Muscle of leg (tissue), 3 donors: ENCODE measurements at regions not wholly inside any gene's neighbourhood (a gene's known extent, or its start where the extent isn't known, plus 50 kb on each side); places are given as distances from the start of the nearest gene placed in this dataset.
"Not testable (repeated sequence)": the region's sequence is repeated elsewhere in the genome, so short reads cannot be mapped to it uniquely, and the experiment has no call there.

Experiments
- DNase-seq: peaks from one replicate; pipeline ENCODE4 v3.0.0; 2013
- H3K27ac ChIP-seq: one replicate; pipeline ENCODE4 v1.5.1; 2013; ENCODE audit warnings: mild to moderate bottlenecking, low read length, control low read depth
- H3K27me3 ChIP-seq: one replicate; pipeline ENCODE4 v1.6.1; 2013; ENCODE audit warnings: low read length; ENCODE audit not compliant: control insufficient read depth, insufficient read depth
- H3K36me3 ChIP-seq: one replicate; pipeline ENCODE4 v1.6.1; 2013; ENCODE audit warnings: low read length; ENCODE audit not compliant: control insufficient read depth, insufficient read depth
- H3K4me1 ChIP-seq: one replicate; pipeline ENCODE4 v1.6.1; 2013; ENCODE audit warnings: low read length; ENCODE audit not compliant: control insufficient read depth, insufficient read depth
- H3K4me3 ChIP-seq: one replicate; pipeline ENCODE4 v1.5.1; 2013; ENCODE audit warnings: low read length, control low read depth
- H3K9me3 ChIP-seq: replicated peaks from 2 replicates; pipeline ENCODE4 v1.6.1; 2013; ENCODE audit warnings: low read depth, low read length; ENCODE audit not compliant: control insufficient read depth
- WGBS: methylation state at CpG from one replicate; pipeline ENCODE4 v1.1.5; 2013; ENCODE audit warnings: missing lambda C conversion rate; ENCODE audit not compliant: insufficient coverage; 5-methylcytosine and 5-hydroxymethylcytosine counted together

- H3K27me3 ChIP-seq = no peaks in the 10 kb centered on the region
- no peak for DNase-seq
- no peaks in the 10 kb centered on the region for H3K36me3 ChIP-seq
- no peak overlapping the region for H3K4me3 ChIP-seq
- peaks cover 3% of the 10 kb centered on the region for H3K9me3 ChIP-seq
- H3K4me1 ChIP-seq = no peaks in the 10 kb centered on the region
- H3K27ac ChIP-seq = no peak overlapping the region
- WGBS = 80% methylated on average over 1 of the region's 5 CpGs
These were observed 715.0 kb downstream of the TFAP2A start for GRCh38 chr6:9699888-9700287.

- H3K27ac ChIP-seq = no peak overlapping the region
- H3K4me3 ChIP-seq = no peak overlapping the region
- DNase-seq = no peak
- no peaks in the 10 kb centered on the region for H3K27me3 ChIP-seq
- H3K36me3 ChIP-seq = no peaks in the 10 kb centered on the region
- WGBS = 78% methylated on average over 6 of the region's 7 CpGs
- no peaks in the 10 kb centered on the region for H3K4me1 ChIP-seq
- H3K9me3 ChIP-seq = peaks cover 3% of the 10 kb centered on the region
These were observed 717.5 kb downstream of the TFAP2A start for GRCh38 chr6:9697263-9697931.

- Histone ChIP-seq H3K27ac (no peak overlapping the region), H3K4me1 (no peaks in the 10 kb centered on the region), H3K27me3 (no peaks in the 10 kb centered on the region), H3K9me3 (no peaks in the 10 kb centered on the region), H3K36me3 (no peaks in the 10 kb centered on the region), H3K4me3 (no peak overlapping the region)
- no peak for DNase-seq
These were observed 724.5 kb downstream of the TFAP2A start for GRCh38 chr6:9690388-9690787.

- not testable (repeated sequence) for H3K9me3 ChIP-seq, H3K4me1 ChIP-seq, DNase-seq, H3K27ac ChIP-seq, H3K36me3 ChIP-seq, H3K4me3 ChIP-seq, H3K27me3 ChIP-seq
- WGBS = 96% methylated on average over 4 of the region's 6 CpGs
These were observed 734.1 kb downstream of the TFAP2A start for GRCh38 chr6:9680727-9681126.

- Histone ChIP-seq H3K9me3 (no peaks in the 10 kb centered on the region), H3K4me1 (no peaks in the 10 kb centered on the region)
- WGBS = no CpG with 5 or more reads among the region's 1 CpG
These were observed 739.8 kb downstream of the TFAP2A start for GRCh38 chr6:9675122-9675521.

DNA sequence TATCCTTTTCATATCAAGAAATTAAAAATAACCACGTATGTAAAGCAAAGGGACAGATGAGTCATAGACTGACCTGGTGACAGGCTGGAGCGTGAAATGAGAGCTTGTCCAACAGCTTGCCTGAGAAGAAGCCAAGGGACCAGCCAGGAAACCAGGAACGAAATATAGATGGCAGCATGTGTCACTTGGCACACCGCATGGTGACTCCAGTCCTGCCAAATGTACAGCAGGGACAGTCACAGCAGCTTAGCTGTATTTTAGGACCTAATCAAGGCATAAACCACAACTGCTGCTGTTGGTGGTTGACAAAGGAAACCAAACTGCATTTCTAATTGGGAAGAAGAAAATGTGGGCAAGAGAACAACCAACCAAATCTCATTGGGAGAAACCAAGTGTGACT, 755.0 kb downstream of the TFAP2A start:
- Histone ChIP-seq H3K4me1 (no peaks in the 10 kb centered on the region), H3K36me3 (no peaks in the 10 kb centered on the region), H3K27me3 (no peaks in the 10 kb centered on the region), H3K9me3 (no peaks in the 10 kb centered on the region), H3K4me3 (no peak overlapping the region), H3K27ac (no peak overlapping the region)
- no peak for DNase-seq
- WGBS = 73% methylated on average over 4 of the region's 4 CpGs

More at GRCh38 chr6:9675122-9675521, 739.8 kb downstream of the TFAP2A start:
- Histone ChIP-seq H3K27ac (no peak overlapping the region), H3K36me3 (no peaks in the 10 kb centered on the region), H3K27me3 (no peaks in the 10 kb centered on the region), H3K4me3 (no peak overlapping the region)
- no peak for DNase-seq

DNA sequence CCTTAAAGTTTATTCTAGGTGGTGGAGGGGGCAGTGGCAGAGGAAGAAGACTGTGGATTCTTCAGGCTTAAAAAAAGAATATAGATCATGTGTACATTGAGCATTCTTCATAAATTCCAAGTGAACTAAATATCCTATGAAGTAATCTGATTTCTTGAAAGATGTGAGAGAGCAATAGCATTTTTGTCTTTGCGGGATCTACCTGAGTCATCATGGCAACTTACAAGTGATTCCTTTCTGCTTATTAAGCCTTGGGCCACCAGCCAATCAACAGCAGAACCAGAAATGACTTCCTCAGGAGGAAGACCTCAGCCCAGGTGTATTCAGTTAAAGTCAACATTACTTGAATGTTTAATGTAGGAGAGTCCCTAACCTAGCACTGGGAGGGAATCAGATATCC, 756.9 kb downstream of the TFAP2A start:
- Histone ChIP-seq H3K4me1 (no peaks in the 10 kb centered on the region), H3K27me3 (no peaks in the 10 kb centered on the region), H3K9me3 (no peaks in the 10 kb centered on the region), H3K36me3 (no peaks in the 10 kb centered on the region), H3K27ac (no peak overlapping the region), H3K4me3 (no peak overlapping the region)
- DNase-seq = no peak
- no CpG with 5 or more reads among the region's 1 CpG for WGBS

GRCh38 chr6:9647599-9647998, 767.3 kb downstream of the TFAP2A start:
- Histone ChIP-seq H3K4me1 (no peaks in the 10 kb centered on the region), H3K36me3 (no peaks in the 10 kb centered on the region), H3K9me3 (no peaks in the 10 kb centered on the region), H3K4me3 (no peak overlapping the region), H3K27ac (no peak overlapping the region), H3K27me3 (no peaks in the 10 kb centered on the region)
- DNase-seq = no peak
- WGBS = 0% methylated on average over 1 of the region's 1 CpG

GRCh38 chr6:9647071-9647445, 767.8 kb downstream of the TFAP2A start:
- Histone ChIP-seq H3K4me1 (no peaks in the 10 kb centered on the region), H3K36me3 (no peaks in the 10 kb centered on the region), H3K4me3 (no peak overlapping the region), H3K9me3 (no peaks in the 10 kb centered on the region), H3K27ac (no peak overlapping the region), H3K27me3 (no peaks in the 10 kb centered on the region)
- no peak for DNase-seq

DNA sequence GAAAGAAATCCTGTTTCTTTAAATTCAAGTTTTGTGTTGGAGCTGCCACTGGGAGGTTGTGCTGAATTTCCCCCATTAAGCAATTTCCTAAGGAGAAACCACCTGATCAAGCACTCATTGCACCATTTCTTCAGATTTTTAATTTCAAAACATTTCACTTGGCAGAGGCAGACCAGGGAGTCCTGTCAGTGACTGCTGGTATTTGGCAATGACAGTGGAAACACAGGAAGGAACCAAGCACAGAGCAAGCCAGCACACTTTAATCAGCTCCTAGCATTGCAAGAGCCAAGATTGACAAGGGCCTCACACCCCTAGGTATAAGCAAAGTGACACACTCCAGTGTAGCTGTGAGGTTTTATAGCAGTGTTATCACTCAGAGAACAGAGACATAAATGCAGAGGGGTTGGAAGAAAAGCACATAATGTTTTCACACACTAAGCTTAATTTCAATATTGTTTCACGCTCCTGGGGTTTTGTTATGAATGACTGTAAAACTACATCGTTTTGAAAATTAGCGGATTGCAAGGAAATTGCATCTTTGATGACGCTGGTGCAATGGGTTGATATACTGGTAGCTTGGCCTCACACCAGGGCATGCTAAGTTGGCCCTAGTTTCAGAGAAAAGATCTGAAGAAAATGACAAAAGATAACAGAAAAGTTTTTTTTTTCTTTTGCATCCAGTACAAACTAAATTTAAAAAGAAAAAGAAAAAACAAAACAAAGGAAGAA, 768.4 kb downstream of the TFAP2A start:
- Histone ChIP-seq H3K4me3 (no peak overlapping the region), H3K27me3 (no peaks in the 10 kb centered on the region), H3K4me1 (no peaks in the 10 kb centered on the region), H3K9me3 (no peaks in the 10 kb centered on the region), H3K36me3 (no peaks in the 10 kb centered on the region), H3K27ac (no peak overlapping the region)
- 60% methylated on average over 3 of the region's 4 CpGs for WGBS
- peak; percentile 36 for DNase-seq

DNA sequence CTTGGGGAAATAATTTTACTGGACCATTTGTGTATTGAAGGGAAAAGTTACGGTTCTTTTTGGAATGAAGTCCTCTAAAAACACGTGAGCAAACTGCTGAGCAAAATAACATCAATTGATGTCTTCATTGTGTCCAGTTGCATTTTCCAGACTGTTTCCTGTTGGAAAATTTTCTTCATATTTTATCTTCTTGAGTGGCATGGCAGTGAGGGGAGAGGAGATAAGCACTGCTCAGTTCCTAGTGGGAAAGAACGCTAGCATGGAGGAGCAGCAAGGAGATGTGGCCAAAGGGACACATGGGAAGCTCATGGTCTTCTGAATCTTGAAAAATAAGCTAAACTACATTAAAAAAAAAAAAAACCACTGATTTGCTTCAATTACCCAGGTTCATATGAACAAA, 776.0 kb downstream of the TFAP2A start:
- H3K9me3 ChIP-seq = no peaks in the 10 kb centered on the region
- no peaks in the 10 kb centered on the region for H3K4me1 ChIP-seq
- no peak for DNase-seq
- H3K4me3 ChIP-seq = no peak overlapping the region
- WGBS = no CpG with 5 or more reads among the region's 3 CpGs
- H3K27me3 ChIP-seq = no peaks in the 10 kb centered on the region
- H3K36me3 ChIP-seq = no peaks in the 10 kb centered on the region
- no peak overlapping the region for H3K27ac ChIP-seq
